ENCODE measurements at regions not wholly inside any gene's neighbourhood (a gene's known extent, or its start where the extent isn't known, plus 50 kb on each side); places are given as distances from the start of the nearest gene placed in this dataset.

GRCh38 chr14:100674897-100675619, 51.6 kb upstream of the DLK1 start:
- CTCF ChIA-PET = interaction anchor here (0.6 kb wide), 1 partner anchor 337 kb away, joined by 7 read pairs; no protein-coding TSS in a partner anchor
- TF ChIP-seq ARNT (IDR thresholded peaks at IDR 0.05) = no peak
- DNase-seq (ENCODE audit: extremely low spot score) = no peak
- POLR2A ChIA-PET = no interaction called here

DNA sequence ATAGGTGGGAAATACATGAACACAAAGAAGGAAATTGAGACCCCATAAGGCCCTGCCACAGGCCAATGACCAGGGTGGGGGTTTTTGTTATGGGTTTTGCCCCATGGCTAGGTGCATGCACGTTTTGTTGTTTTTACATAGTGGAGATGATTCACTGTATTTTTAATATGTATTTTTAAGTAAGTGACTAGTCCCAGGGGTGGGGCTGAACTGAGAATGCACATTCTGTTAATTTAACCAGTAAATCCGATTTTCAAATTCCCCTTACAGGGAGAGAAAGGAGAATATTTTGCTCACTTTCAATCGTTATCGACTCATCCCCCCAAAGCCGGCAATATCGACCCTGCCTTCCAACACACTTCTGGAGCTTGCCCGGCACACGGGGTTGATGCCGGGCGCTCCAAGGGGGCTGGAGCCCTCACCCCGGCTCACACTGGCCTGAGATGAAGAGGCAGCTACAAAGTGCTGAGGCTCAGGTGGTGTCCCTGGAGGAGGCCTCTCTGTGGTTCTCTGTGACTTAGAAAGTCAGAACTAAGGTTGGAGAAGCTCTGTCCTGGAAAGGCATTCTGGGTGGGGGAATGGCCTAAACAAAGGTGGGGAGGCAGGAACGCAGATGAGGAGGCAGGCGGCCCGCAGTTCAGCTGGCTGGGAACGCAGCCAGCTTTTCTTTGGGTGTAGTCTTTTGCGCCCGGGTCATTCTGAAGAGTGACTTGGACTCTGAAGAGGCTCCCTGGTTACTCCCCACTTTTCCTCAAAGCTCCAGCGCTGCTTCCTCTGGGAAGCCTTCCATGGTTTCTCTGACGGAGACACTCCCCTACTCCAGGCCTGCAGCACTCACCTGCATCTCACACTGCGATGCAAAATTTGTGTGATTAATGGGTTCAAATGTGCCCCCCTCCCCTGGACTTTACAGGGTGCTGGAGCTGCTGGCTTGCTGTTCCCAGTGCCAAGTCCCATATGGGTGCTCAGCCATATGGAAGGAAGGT, 50.7 kb upstream of the DLK1 start:
- ChIA-PET POLR2A (no interaction called here), CTCF (no interaction called here)
- TF ChIP-seq TARDBP (IDR thresholded peaks at IDR 0.05) (no peak), L3MBTL2 (conservative IDR thresholded peaks at IDR 0.05) (no peak), FOXK2 (IDR thresholded peaks at IDR 0.05) (no peak), PKNOX1 (IDR thresholded peaks at IDR 0.05) (no peak), SP1 (IDR thresholded peaks at IDR 0.05) (no peak), ARNT (IDR thresholded peaks at IDR 0.05) (no peak), ELF4 (IDR thresholded peaks at IDR 0.05) (no peak), LEF1 (IDR thresholded peaks at IDR 0.05; ENCODE audit: borderline replicate concordance) (no peak), SUZ12 (IDR thresholded peaks at IDR 0.05) (no peak), FOXA1 (IDR thresholded peaks at IDR 0.05) (no peak), BHLHE40 (IDR thresholded peaks at IDR 0.05; ENCODE audit: borderline replicate concordance) (no peak), ZNF384 (IDR thresholded peaks at IDR 0.05) (no peak), HDGF (IDR thresholded peaks at IDR 0.05; ENCODE audit: borderline replicate concordance) (no peak), CTBP1 (IDR thresholded peaks at IDR 0.05; ENCODE audit: borderline replicate concordance) (no peak), NFRKB (IDR thresholded peaks at IDR 0.05) (no peak), FOXM1 (IDR thresholded peaks at IDR 0.05; ENCODE audit: borderline replicate concordance) (no peak)
- no peak for DNase-seq (ENCODE audit: extremely low spot score)
